A549 (cell line): ENCODE measurements at regions not wholly inside any gene's neighbourhood (a gene's known extent, or its start where the extent isn't known, plus 50 kb on each side); places are given as distances from the start of the nearest gene placed in this dataset.

Source experiments
- ATAC-seq, 2 experiments: fragments of 200-7000 bp in 1 of 2; fragments of >200 bp in 1 of 2; cut with Nextera tagmentation in 1 of 2; cut with Tn5 transposase in 1 of 2; 3 replicates each; pipeline versions ENCODE4 v1.8.0 to v1.9.1; 2018 to 2020; ENCODE audit warnings: mild to moderate bottlenecking in 1 of 2, moderate library complexity in 1 of 2
- CTCF ChIA-PET: fragments of 300-600 bp; sonication (Branson Sonifier 250); formaldehyde crosslinking; extraction: SDS; loops from one replicate; lab custom pipeline; 2021; ENCODE audit warnings: antibody characterized with exemption, inconsistent platforms; lab: Yijun Ruan, JAX
- POLR2A ChIA-PET: fragments of 350-600 bp; formaldehyde crosslinking; extraction: SDS; loops from one replicate; lab custom pipeline; 2021; ENCODE audit warnings: antibody characterized with exemption, inconsistent platforms; lab: Yijun Ruan, JAX
- DNase-seq, 2 experiments: peaks; one replicate each; pipeline versions ENCODE4 v3.0.0 to v3.0.0-alpha.2; 2011 to 2016; ENCODE audit warnings: low read depth in 1 of 2, low spot score in 1 of 2
- FAIRE-seq: peaks from 2 replicates; lab custom pipeline; 2011; peaks lifted over from hg19 to GRCh38; lab: Jason Lieb, UNC
- H3K27ac ChIP-seq, 2 experiments: fragments of >200 bp; sonication (Bioruptor Twin); formaldehyde crosslinking; 3 replicates each; pipeline ENCODE4 v1.5.1; 2016 to 2017
- H3K4me1 ChIP-seq: fragments of >200 bp; sonication (Bioruptor Twin); formaldehyde crosslinking; 3 replicates; pipeline ENCODE4 v1.6.1; 2016
- H3K4me2 ChIP-seq: fragments of >200 bp; sonication (Bioruptor Twin); formaldehyde crosslinking; 3 replicates; pipeline ENCODE4 v1.6.1; 2016
- H3K4me3 ChIP-seq: fragments of >200 bp; sonication (Bioruptor Twin); formaldehyde crosslinking; 3 replicates; pipeline ENCODE4 v1.5.1; 2016
- H3K9me3 ChIP-seq: fragments of >200 bp; sonication (Bioruptor Twin); formaldehyde crosslinking; 3 replicates; pipeline ENCODE4 v1.6.1; 2016
- CBX2 ChIP-seq: fragments of 200-600 bp; sonication (generic); IDR thresholded peaks from 2 replicates; pipeline ENCODE4 v1.6.1; 2016; ENCODE audit warnings: low read depth, mild to moderate bottlenecking, borderline replicate concordance
- CBX8 ChIP-seq: fragments of 200-600 bp; sonication (generic); IDR thresholded peaks from 2 replicates; pipeline ENCODE4 v1.6.1; 2016
- EHF ChIP-seq: fragments of 250-450 bp; sonication (Bioruptor Pico); IDR thresholded peaks from 2 replicates; pipeline ENCODE4 v1.5.0; 2020; ENCODE audit warnings: mild to moderate bottlenecking
- EP300 ChIP-seq, 2 experiments: fragments of >200 bp; sonication (Bioruptor Twin); formaldehyde crosslinking; IDR thresholded peaks; 2 replicates in 1 of 2; 3 replicates in 1 of 2; pipeline ENCODE4 v1.6.1; 2016 to 2017
- ESRRA ChIP-seq: fragments of 150-350 bp; IDR thresholded peaks from 2 replicates; pipeline ENCODE4 v1.6.1; 2014; ENCODE audit warnings: mild to moderate bottlenecking, low read length, borderline replicate concordance
- HDAC2 ChIP-seq: fragments of 200-600 bp; sonication (generic); IDR thresholded peaks from 2 replicates; pipeline ENCODE4 v1.6.1; 2016
- HEYL ChIP-seq: fragments of 250-450 bp; sonication (Bioruptor Pico); IDR thresholded peaks from 2 replicates; pipeline ENCODE4 v1.8.0; 2021; ENCODE audit warnings: mild to moderate bottlenecking, moderate library complexity
- HOXB5 ChIP-seq: fragments of 250-450 bp; sonication (Bioruptor Pico); IDR thresholded peaks from 2 replicates; pipeline ENCODE4 v1.5.0; 2020; ENCODE audit warnings: mild to moderate bottlenecking, moderate library complexity
- JUNB ChIP-seq: fragments of >200 bp; sonication (Bioruptor Twin); formaldehyde crosslinking; IDR thresholded peaks from 2 replicates; pipeline ENCODE4 v1.6.1; 2016
- MAFK ChIP-seq: fragments of 450-650 bp; IDR thresholded peaks from 2 replicates; pipeline ENCODE4 v1.6.1; 2014; ENCODE audit not compliant: partially characterized antibody
- MAZ ChIP-seq: fragments of 150-350 bp; IDR thresholded peaks from 2 replicates; pipeline ENCODE4 v1.6.1; 2014; ENCODE audit warnings: antibody characterized with exemption, low read depth, low read length, borderline replicate concordance
- MYC ChIP-seq: IDR thresholded peaks from 2 replicates; pipeline ENCODE4 v1.6.1; 2012; ENCODE audit warnings: mild to moderate bottlenecking, inconsistent platforms, low read length, improper control_type of control experiment, borderline replicate concordance
- NFE2L2 ChIP-seq: fragments of 150-350 bp; conservative IDR thresholded peaks from 2 replicates; pipeline ENCODE4 v1.6.1; 2014; ENCODE audit warnings: low read length
- PBX3 ChIP-seq: IDR thresholded peaks from 2 replicates; pipeline ENCODE4 v1.6.1; 2012
- POLR2AphosphoS2 ChIP-seq: conservative IDR thresholded peaks from 2 replicates; pipeline ENCODE4 v1.6.1; 2012; ENCODE audit warnings: low read length, improper control_type of control experiment, inconsistent platforms
- RARB ChIP-seq: fragments of 250-450 bp; sonication (Bioruptor Pico); IDR thresholded peaks from 2 replicates; pipeline ENCODE4 v1.8.0; 2021; ENCODE audit warnings: mild to moderate bottlenecking, moderate library complexity
- USF2 ChIP-seq: fragments of 450-650 bp; IDR thresholded peaks from 2 replicates; pipeline ENCODE4 v1.6.1; 2014; ENCODE audit warnings: antibody characterized with exemption
- ZFP36 ChIP-seq: fragments of 450-650 bp; IDR thresholded peaks from 2 replicates; pipeline ENCODE4 v1.6.1; 2014; ENCODE audit warnings: borderline replicate concordance; ENCODE audit not compliant: partially characterized antibody
- ZNF302 ChIP-seq: fragments of 250-450 bp; sonication (Bioruptor Pico); IDR thresholded peaks from 2 replicates; pipeline ENCODE4 v1.9.0; 2021; ENCODE audit warnings: inconsistent platforms, mild to moderate bottlenecking, moderate library complexity
- ZSCAN20 ChIP-seq: fragments of 250-450 bp; sonication (Bioruptor Pico); IDR thresholded peaks from 2 replicates; pipeline ENCODE4 v1.8.0; 2022; ENCODE audit warnings: mild to moderate bottlenecking, moderate library complexity
- WGBS: methylation state at CpG from one replicate; pipeline ENCODE4 v1.1.6; 2017; ENCODE audit errors: missing lambda C conversion rate; 5-methylcytosine and 5-hydroxymethylcytosine counted together
- TF ChIP-seq, protein P1 (sequence below): fragments of 250-450 bp; sonication (Bioruptor Pico); IDR thresholded peaks from 2 replicates; pipeline ENCODE4 v1.5.0; 2021; ENCODE audit warnings: mild to moderate bottlenecking, moderate library complexity, borderline replicate concordance

DNA sequence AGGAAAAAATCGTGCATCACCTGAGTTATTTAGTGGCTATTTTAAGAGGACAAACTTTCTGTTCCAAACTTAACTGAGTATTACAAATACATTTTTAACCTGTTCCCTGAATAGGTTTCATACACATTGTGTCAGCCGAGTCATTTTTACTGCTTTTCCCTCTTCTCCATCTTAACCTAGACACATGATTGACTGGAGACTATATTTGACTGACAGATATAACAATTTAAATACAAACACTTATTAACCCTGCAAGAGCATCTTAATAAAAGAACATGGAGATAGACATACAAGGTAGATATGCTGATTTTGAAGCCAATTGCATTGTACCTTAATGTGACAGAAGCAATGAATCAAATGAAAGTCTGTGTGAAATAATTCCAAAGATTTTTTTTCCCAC, 810.5 kb upstream of the ARPP21 start:
- Histone ChIP-seq H3K4me3 (no peak overlapping the region), H3K4me1 (no peaks in the 10 kb centered on the region), H3K27ac (no peak overlapping the region), H3K4me2 (no peak overlapping the region), H3K9me3 (no peaks in the 10 kb centered on the region)
- ATAC-seq (no peak), FAIRE-seq (no peak), DNase-seq (no peak)
- TF ChIP-seq EP300 (IDR thresholded peaks at IDR 0.05): no peak
- no peak for TF ChIP-seq MYC
- no peak for TF ChIP-seq ZNF302 (CRISPR knock-in tag)
- no peak for TF ChIP-seq ZFP36
- TF ChIP-seq CBX2: no peak
- TF ChIP-seq EHF: no peak
- no peak for TF ChIP-seq ESRRA
- TF ChIP-seq HOXB5 (CRISPR knock-in tag): no peak
- TF ChIP-seq MAZ: no peak
- TF ChIP-seq NFE2L2: no peak
- no peak for TF ChIP-seq ZSCAN20
- no peak for TF ChIP-seq POLR2AphosphoS2
- no peak for TF ChIP-seq HEYL
- no peak for TF ChIP-seq USF2
- TF ChIP-seq, protein P1, sequence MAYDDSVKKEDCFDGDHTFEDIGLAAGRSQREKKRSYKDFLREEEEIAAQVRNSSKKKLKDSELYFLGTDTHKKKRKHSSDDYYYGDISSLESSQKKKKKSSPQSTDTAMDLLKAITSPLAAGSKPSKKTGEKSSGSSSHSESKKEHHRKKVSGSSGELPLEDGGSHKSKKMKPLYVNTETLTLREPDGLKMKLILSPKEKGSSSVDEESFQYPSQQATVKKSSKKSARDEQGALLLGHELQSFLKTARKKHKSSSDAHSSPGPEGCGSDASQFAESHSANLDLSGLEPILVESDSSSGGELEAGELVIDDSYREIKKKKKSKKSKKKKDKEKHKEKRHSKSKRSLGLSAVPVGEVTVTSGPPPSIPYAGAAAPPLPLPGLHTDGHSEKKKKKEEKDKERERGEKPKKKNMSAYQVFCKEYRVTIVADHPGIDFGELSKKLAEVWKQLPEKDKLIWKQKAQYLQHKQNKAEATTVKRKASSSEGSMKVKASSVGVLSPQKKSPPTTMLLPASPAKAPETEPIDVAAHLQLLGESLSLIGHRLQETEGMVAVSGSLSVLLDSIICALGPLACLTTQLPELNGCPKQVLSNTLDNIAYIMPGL: no peak
- no peak for TF ChIP-seq HDAC2
- no peak for TF ChIP-seq JUNB
- TF ChIP-seq CBX8: no peak
- TF ChIP-seq RARB: no peak
- TF ChIP-seq PBX3: no peak
- ChIA-PET POLR2A (no interaction called here), CTCF (interaction anchor here (0.6 kb wide), 1 partner anchor 459 kb away, joined by 5 read pairs; no protein-coding TSS in a partner anchor)
- WGBS: 5% methylated on average over 2 of the region's 2 CpGs

- ChIA-PET CTCF (no interaction called here), POLR2A (no interaction called here)
- Histone ChIP-seq H3K9me3 (no peaks in the 10 kb centered on the region), H3K27ac (no peak overlapping the region), H3K4me1 (no peaks in the 10 kb centered on the region), H3K4me3 (no peak overlapping the region), H3K4me2 (no peak overlapping the region)
- DNase-seq (no peak), FAIRE-seq (no peak), ATAC-seq (no peak)
- peak; percentile 62 for TF ChIP-seq MAFK
- no peak for TF ChIP-seq ZNF302 (CRISPR knock-in tag)
- WGBS: 14% methylated on average over 1 of the region's 1 CpG
Observed at GRCh38 chr3:34832865-34833508, 806.3 kb upstream of the ARPP21 start.
